ENCODE measurements at regions not wholly inside any gene's neighbourhood (a gene's known extent, or its start where the extent isn't known, plus 50 kb on each side); places are given as distances from the start of the nearest gene placed in this dataset.

DNA sequence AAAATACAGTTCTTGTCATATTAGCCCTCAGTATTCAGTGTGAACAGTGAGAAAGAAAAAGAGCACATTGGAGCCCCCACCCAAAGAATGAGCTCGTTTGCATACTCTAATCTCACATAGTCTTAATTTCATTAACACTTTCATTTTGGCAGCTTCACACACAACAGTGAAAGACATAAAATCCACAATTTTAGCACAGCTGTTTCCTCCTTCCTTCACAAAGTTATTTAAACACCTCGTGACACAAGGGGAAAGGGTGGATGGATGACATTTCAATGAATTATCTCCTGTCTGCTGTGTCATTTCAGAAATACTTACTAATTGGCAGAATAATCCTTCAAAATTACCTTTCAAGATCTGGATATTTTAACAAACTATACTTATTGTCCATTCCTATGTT, 299.3 kb downstream of the KCNJ2 start:
- Histone ChIP-seq H3K9me3 (ENCODE audit: low read depth, low read length) (no peaks in the 10 kb centered on the region), H3K36me3 (ENCODE audit: insufficient read depth, low read length) (no peaks in the 10 kb centered on the region), H3K9ac (ENCODE audit: insufficient read length) (no peak overlapping the region), H3K4me3 (no peak overlapping the region), H3K27ac (no peak overlapping the region)
- no peak for DNase-seq (ENCODE audit: low read depth, low spot score)
- no peak for TF ChIP-seq POLR2AphosphoS5 (IDR thresholded peaks at IDR 0.05; ENCODE audit: borderline replicate concordance, low read depth, low read length)
- no peak for TF ChIP-seq EZH2 (IDR thresholded peaks at IDR 0.05)
- no peak for TF ChIP-seq FOXP2 (optimal IDR thresholded peaks at IDR 0.05; ENCODE audit: control extremely low read depth, extremely low read length, insufficient read depth)

DNA sequence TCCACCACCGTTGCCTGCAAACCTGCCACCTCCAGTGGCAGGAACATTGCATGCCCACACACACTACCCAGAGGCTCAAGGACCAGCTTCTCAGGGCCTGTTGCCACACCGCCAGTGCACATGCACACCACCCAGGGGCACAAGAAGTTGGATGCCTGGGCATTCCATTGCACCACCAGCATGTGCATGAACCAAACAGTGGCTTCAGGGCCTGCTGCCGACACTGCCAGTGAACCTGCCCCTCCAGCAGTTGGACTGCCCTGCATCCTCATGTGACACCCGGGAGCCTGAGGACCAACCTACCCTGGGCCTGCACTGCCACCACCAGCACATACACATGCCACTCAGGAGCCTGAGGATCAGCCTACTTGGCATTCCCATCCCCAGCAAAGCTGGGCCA, 303.7 kb downstream of the KCNJ2 start:
- no peaks in the 10 kb centered on the region for H3K9me3 ChIP-seq (ENCODE audit: low read depth, low read length)
- H3K4me3 ChIP-seq: no peak overlapping the region
- DNase-seq (ENCODE audit: low read depth, low spot score): no peak
- no peak overlapping the region for H3K27ac ChIP-seq
- TF ChIP-seq EZH2 (IDR thresholded peaks at IDR 0.05) (no peak), FOXP2 (optimal IDR thresholded peaks at IDR 0.05; ENCODE audit: control extremely low read depth, extremely low read length, insufficient read depth) (no peak), POLR2AphosphoS5 (IDR thresholded peaks at IDR 0.05; ENCODE audit: borderline replicate concordance, low read depth, low read length) (no peak)
- no peak overlapping the region for H3K9ac ChIP-seq (ENCODE audit: insufficient read length)
- no peaks in the 10 kb centered on the region for H3K36me3 ChIP-seq (ENCODE audit: insufficient read depth, low read length)

DNA sequence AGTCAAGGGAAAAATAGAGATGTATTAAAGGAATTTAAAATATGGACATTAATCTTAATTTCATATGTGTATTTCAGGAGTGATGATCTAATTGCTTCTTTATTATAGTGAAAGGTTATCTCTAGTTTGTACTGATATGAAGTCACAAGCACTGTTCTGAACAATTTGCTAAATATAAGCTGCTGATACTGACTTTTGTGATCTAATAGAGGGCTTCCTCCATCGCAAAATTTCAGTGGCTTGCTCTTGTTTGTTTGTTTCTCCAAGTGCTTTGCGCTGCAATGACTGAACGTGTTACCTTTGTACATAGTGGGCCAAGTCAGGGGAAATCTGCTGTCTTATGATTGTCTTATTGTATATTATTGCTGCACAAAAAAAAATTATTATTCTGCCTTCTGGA, 307.0 kb downstream of the KCNJ2 start:
- Histone ChIP-seq H3K9me3 (ENCODE audit: low read depth, low read length) (no peaks in the 10 kb centered on the region), H3K4me3 (no peak overlapping the region), H3K36me3 (ENCODE audit: insufficient read depth, low read length) (no peaks in the 10 kb centered on the region), H3K9ac (ENCODE audit: insufficient read length) (no peak overlapping the region), H3K27ac (no peak overlapping the region)
- no peak for DNase-seq (ENCODE audit: low read depth, low spot score)
- TF ChIP-seq EZH2 (IDR thresholded peaks at IDR 0.05) (no peak), POLR2AphosphoS5 (IDR thresholded peaks at IDR 0.05; ENCODE audit: borderline replicate concordance, low read depth, low read length) (no peak), FOXP2 (optimal IDR thresholded peaks at IDR 0.05; ENCODE audit: control extremely low read depth, extremely low read length, insufficient read depth) (no peak)

DNA sequence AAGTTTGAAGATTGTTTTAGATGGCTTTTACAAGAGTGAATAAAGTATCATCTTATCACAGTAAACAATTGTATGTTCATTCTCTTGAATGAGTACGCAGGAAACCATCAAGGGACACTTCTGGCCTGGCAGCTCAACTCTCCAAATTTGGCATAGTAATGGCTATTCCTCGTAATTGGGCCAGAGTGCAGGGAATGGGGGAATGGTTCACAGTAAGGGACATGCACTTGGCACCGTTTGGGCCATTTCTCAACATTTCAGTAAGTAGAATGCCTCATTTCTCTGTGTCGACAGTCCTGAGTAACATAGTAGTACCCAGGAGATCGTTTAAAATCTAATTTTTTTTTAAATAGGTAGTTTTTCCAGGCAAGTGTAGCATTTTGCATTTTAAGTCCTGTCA, 309.6 kb downstream of the KCNJ2 start:
- H3K36me3 ChIP-seq (ENCODE audit: insufficient read depth, low read length): no peaks in the 10 kb centered on the region
- DNase-seq (ENCODE audit: low read depth, low spot score): no peak
- no peak for TF ChIP-seq EZH2 (IDR thresholded peaks at IDR 0.05)
- no peak overlapping the region for H3K27ac ChIP-seq
- no peak overlapping the region for H3K4me3 ChIP-seq
- H3K9me3 ChIP-seq (ENCODE audit: low read depth, low read length): no peaks in the 10 kb centered on the region
- H3K9ac ChIP-seq (ENCODE audit: insufficient read length): no peak overlapping the region

DNA sequence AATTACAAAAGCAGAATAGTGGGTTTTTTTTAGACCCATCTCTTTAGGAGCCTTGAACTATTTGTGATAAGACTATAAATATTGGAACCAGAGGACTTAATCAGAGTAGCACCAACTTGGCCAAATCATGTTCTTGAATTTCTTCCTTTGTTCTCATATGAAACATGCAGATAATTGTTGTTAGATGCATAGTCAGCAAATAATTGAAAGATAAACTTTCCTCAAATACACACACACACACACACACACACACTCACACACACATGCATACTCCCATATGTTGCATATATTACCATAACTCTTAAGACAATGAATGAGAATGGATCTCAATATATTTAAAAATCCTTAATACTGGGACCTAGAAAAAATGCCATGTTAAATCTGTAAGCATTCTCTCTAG, 310.4 kb downstream of the KCNJ2 start:
- H3K27ac ChIP-seq: no peak overlapping the region
- no peak overlapping the region for H3K4me3 ChIP-seq
- no peaks in the 10 kb centered on the region for H3K36me3 ChIP-seq (ENCODE audit: insufficient read depth, low read length)
- no peak for DNase-seq (ENCODE audit: low read depth, low spot score)
- no peaks in the 10 kb centered on the region for H3K9me3 ChIP-seq (ENCODE audit: low read depth, low read length)
- no peak overlapping the region for H3K9ac ChIP-seq (ENCODE audit: insufficient read length)
- TF ChIP-seq POLR2AphosphoS5 (IDR thresholded peaks at IDR 0.05; ENCODE audit: borderline replicate concordance, low read depth, low read length) (no peak), FOXP2 (optimal IDR thresholded peaks at IDR 0.05; ENCODE audit: control extremely low read depth, extremely low read length, insufficient read depth) (no peak), EZH2 (IDR thresholded peaks at IDR 0.05) (no peak)

DNA sequence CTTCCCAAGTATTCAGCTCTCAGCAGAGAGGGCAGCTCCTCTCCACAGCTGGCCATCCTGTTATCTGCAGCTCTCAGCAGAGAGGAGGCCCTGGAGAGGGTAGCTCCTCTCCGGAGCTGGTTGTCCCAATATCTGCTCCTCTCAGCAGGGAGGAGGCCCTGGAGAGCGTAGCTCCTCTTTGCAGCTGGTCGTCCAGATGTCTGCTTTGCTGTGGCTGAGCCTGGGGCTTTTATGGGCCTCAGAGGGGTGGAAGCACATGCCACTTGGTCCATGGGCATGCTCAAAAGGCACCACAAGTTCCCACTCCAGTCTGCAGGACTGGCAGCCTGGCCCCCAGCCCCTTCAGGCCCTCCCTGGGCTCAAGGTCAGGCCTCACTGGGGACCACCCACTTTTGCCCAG, 314.3 kb downstream of the KCNJ2 start:
- Histone ChIP-seq H3K4me3 (no peak overlapping the region), H3K9me3 (ENCODE audit: low read depth, low read length) (no peaks in the 10 kb centered on the region), H3K27ac (no peak overlapping the region), H3K36me3 (ENCODE audit: insufficient read depth, low read length) (no peaks in the 10 kb centered on the region), H3K9ac (ENCODE audit: insufficient read length) (no peak overlapping the region)
- TF ChIP-seq EZH2 (IDR thresholded peaks at IDR 0.05) (no peak), FOXP2 (optimal IDR thresholded peaks at IDR 0.05; ENCODE audit: control extremely low read depth, extremely low read length, insufficient read depth) (no peak), POLR2AphosphoS5 (IDR thresholded peaks at IDR 0.05; ENCODE audit: borderline replicate concordance, low read depth, low read length) (no peak)
- no peak for DNase-seq (ENCODE audit: low read depth, low spot score)

DNA sequence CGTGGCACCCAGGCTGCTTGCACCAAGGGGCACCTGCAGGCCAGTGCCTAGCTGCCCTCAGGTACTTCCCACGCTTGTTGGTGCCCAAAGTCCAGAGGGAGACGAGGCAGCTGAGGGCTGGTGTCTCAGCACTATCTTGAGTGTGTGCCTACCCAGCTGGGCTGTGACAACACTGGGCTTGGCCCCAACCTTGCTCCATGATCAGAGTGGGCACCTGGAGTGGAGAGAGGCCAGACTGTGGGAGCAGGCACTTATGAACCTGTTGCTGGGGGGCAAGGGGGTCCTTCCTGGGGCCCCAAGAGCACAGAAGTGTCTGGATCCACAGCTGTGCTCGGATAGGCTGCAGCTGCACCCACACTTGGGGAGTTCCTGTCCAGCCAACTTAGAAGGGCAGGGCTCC, 314.7 kb downstream of the KCNJ2 start:
- Histone ChIP-seq H3K9ac (ENCODE audit: insufficient read length) (no peak overlapping the region), H3K4me3 (no peak overlapping the region), H3K27ac (no peak overlapping the region), H3K36me3 (ENCODE audit: insufficient read depth, low read length) (no peaks in the 10 kb centered on the region), H3K9me3 (ENCODE audit: low read depth, low read length) (no peaks in the 10 kb centered on the region)
- TF ChIP-seq POLR2AphosphoS5 (IDR thresholded peaks at IDR 0.05; ENCODE audit: borderline replicate concordance, low read depth, low read length): no peak
- no peak for TF ChIP-seq FOXP2 (optimal IDR thresholded peaks at IDR 0.05; ENCODE audit: control extremely low read depth, extremely low read length, insufficient read depth)
- no peak for TF ChIP-seq EZH2 (IDR thresholded peaks at IDR 0.05)
- DNase-seq (ENCODE audit: low read depth, low spot score): no peak

DNA sequence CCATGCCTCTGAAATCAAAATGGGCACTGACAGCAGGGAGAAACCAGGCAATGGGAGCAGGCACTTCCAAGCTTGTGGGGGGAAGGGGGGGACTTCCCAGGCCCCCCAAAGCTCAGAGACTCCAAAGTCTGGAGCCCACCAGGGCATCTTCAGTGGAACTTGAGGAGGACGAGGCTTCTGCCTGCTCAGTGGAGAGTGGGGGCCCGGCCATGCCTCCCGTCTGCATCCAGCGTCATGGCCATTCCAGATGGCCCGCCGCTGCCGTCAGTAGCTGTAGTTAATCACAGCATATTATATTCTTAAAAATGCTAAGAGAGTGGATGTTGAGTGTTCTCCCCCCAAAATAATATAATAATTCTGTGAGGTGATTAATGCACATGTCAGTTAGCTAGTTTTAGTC, 315.2 kb downstream of the KCNJ2 start:
- H3K4me3 ChIP-seq: no peak overlapping the region
- no peaks in the 10 kb centered on the region for H3K36me3 ChIP-seq (ENCODE audit: insufficient read depth, low read length)
- no peak for TF ChIP-seq EZH2 (IDR thresholded peaks at IDR 0.05)
- no peak for TF ChIP-seq POLR2AphosphoS5 (IDR thresholded peaks at IDR 0.05; ENCODE audit: borderline replicate concordance, low read depth, low read length)
- H3K9me3 ChIP-seq (ENCODE audit: low read depth, low read length): no peaks in the 10 kb centered on the region
- no peak overlapping the region for H3K9ac ChIP-seq (ENCODE audit: insufficient read length)
- no peak for DNase-seq (ENCODE audit: low read depth, low spot score)
- H3K27ac ChIP-seq: no peak overlapping the region

DNA sequence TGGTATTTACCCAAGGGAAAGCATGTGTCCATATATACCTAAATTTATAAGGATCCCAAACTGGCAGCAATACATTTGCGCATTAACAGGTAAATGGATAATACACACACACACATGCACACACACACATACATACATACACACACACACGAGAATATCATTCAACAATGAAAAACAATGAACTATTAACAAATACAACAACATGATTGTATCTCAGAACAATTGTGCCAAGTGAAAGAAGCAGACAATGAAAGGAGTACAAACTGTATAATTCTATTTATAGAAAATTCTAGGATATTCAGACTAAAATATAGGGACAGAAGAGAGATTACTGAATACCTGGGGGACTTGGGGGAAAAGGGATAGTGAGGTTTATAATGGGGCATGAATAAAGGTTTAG, 323.0 kb downstream of the KCNJ2 start:
- no peak for DNase-seq (ENCODE audit: low read depth, low spot score)
- H3K4me3 ChIP-seq: no peak overlapping the region
- TF ChIP-seq EZH2 (IDR thresholded peaks at IDR 0.05): no peak
- no peak for TF ChIP-seq POLR2AphosphoS5 (IDR thresholded peaks at IDR 0.05; ENCODE audit: borderline replicate concordance, low read depth, low read length)
- H3K9ac ChIP-seq (ENCODE audit: insufficient read length): no peak overlapping the region
- no peaks in the 10 kb centered on the region for H3K9me3 ChIP-seq (ENCODE audit: low read depth, low read length)
- no peak overlapping the region for H3K27ac ChIP-seq
- H3K36me3 ChIP-seq (ENCODE audit: insufficient read depth, low read length): no peaks in the 10 kb centered on the region
